Astrocyte (in vitro differentiated cells and primary cell): ENCODE measurements at regions not wholly inside any gene's neighbourhood (a gene's known extent, or its start where the extent isn't known, plus 50 kb on each side); places are given as distances from the start of the nearest gene placed in this dataset.

Experiments
- EZH2 ChIP-seq: IDR thresholded peaks from 2 replicates; pipeline ENCODE4 v1.6.1; 2012; ENCODE audit warnings: mild to moderate bottlenecking, low read length, inconsistent platforms; ENCODE audit not compliant: insufficient read depth
- TF ChIP-seq, protein P1 (sequence below): IDR thresholded peaks from 2 replicates; pipeline ENCODE4 v1.5.1; 2011; ENCODE audit warnings: low read depth, mild to moderate bottlenecking, inconsistent platforms, low read length, moderate library complexity; ENCODE audit not compliant: insufficient read depth

DNA sequence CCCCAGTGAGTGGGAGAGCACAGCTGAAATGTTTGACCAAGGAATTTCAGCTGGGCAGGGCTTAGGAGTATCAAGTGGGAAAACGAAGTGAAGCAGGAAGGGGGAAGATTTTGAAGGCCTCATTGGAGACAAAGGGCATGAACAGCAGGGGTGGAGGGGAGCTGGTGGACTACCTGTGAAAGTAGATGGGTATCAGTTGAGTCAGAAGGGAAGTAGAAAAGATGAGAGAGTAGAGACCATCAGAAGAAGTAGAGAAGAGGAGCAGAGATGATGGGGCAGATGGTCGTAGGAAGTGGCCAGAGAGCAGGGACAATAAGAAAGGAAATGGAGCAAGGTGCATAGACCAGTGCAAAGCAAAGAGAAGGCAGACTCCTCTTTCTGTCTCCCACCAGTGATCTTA lies 189.0 kb upstream of the RUNX1 start:
- TF ChIP-seq, protein P1, sequence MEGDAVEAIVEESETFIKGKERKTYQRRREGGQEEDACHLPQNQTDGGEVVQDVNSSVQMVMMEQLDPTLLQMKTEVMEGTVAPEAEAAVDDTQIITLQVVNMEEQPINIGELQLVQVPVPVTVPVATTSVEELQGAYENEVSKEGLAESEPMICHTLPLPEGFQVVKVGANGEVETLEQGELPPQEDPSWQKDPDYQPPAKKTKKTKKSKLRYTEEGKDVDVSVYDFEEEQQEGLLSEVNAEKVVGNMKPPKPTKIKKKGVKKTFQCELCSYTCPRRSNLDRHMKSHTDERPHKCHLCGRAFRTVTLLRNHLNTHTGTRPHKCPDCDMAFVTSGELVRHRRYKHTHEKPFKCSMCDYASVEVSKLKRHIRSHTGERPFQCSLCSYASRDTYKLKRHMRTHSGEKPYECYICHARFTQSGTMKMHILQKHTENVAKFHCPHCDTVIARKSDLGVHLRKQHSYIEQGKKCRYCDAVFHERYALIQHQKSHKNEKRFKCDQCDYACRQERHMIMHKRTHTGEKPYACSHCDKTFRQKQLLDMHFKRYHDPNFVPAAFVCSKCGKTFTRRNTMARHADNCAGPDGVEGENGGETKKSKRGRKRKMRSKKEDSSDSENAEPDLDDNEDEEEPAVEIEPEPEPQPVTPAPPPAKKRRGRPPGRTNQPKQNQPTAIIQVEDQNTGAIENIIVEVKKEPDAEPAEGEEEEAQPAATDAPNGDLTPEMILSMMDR = no peak
- no peak for TF ChIP-seq EZH2
